Caco-2 (cell line): ENCODE measurements at regions not wholly inside any gene's neighbourhood (a gene's known extent, or its start where the extent isn't known, plus 50 kb on each side); places are given as distances from the start of the nearest gene placed in this dataset.

Experiments used
- BruUV-seq: library from RNA; stranded (reverse); fragments of 400-500 nt; replicated peaks from 2 replicates; lab custom pipeline; 2021; lab: Mats Ljungman, UMichigan
- CTCF ChIA-PET: fragments of 300-600 bp; sonication (Branson Sonifier 250); formaldehyde crosslinking; loops from one replicate; lab custom pipeline; 2022; ENCODE audit warnings: antibody characterized with exemption; lab: Charles Lee
- POLR2A ChIA-PET: fragments of 300-600 bp; sonication (Branson Sonifier 250); formaldehyde crosslinking; loops from one replicate; lab custom pipeline; 2022; ENCODE audit warnings: antibody characterized with exemption; lab: Charles Lee
- DNase-seq, 2 experiments: peaks; one replicate each; pipeline versions ENCODE4 v3.0.0 to v3.0.0-alpha.2; 2020 to 2022
- H3K27me3 ChIP-seq: replicated peaks from 2 replicates; pipeline ENCODE4 v1.6.0; 2011; ENCODE audit warnings: low read length; ENCODE audit not compliant: control insufficient read depth, insufficient read depth
- H3K36me3 ChIP-seq: 2 replicates; pipeline ENCODE4 v1.5.1; 2011; ENCODE audit warnings: low read length; ENCODE audit not compliant: control insufficient read depth, insufficient read depth
- H3K4me1 ChIP-seq: fragments of 250-450 bp; sonication (Bioruptor Pico); 2 replicates; pipeline ENCODE4 v1.5.1; 2020; ENCODE audit warnings: mild to moderate bottlenecking
- H3K4me3 ChIP-seq: 2 replicates; pipeline ENCODE4 v1.5.1; 2011; ENCODE audit warnings: low read depth, mild to moderate bottlenecking, control low read depth, low read length
- H3K9me3 ChIP-seq: fragments of 250-450 bp; sonication (Bioruptor Pico); 2 replicates; pipeline ENCODE4 v1.5.1; 2020; ENCODE audit warnings: mild to moderate bottlenecking, moderate library complexity
- H3K27ac Mint-ChIP-seq: one replicate; pipeline ENCODE4 v1.8.0; 2022; ENCODE audit warnings: mixed read lengths; ENCODE audit not compliant: unreplicated experiment
- H3K27me3 Mint-ChIP-seq: one replicate; pipeline ENCODE4 v1.8.0; 2022; ENCODE audit warnings: mixed read lengths; ENCODE audit not compliant: insufficient read depth, unreplicated experiment
- H3K36me3 Mint-ChIP-seq: one replicate; pipeline ENCODE4 v1.8.0; 2022; ENCODE audit warnings: mild to moderate bottlenecking, mixed read lengths; ENCODE audit not compliant: insufficient read depth, unreplicated experiment
- H3K4me1 Mint-ChIP-seq: one replicate; pipeline ENCODE4 v1.8.0; 2022; ENCODE audit warnings: low read depth, mixed read lengths; ENCODE audit not compliant: unreplicated experiment
- H3K4me3 Mint-ChIP-seq: one replicate; pipeline ENCODE4 v1.8.0; 2022; ENCODE audit warnings: mild to moderate bottlenecking, moderate library complexity, mixed read lengths; ENCODE audit not compliant: unreplicated experiment
- H3K9me3 Mint-ChIP-seq: one replicate; pipeline ENCODE4 v1.8.0; 2022; ENCODE audit warnings: mixed read lengths; ENCODE audit not compliant: unreplicated experiment
- CTCF ChIP-seq, 2 experiments: fragments of 200-600 bp in 1 of 2; IDR thresholded peaks; 1 replicate in 1 of 2; 2 replicates in 1 of 2; pipeline versions ENCODE4 v1.5.1 to v1.8.0; 2011 to 2022; ENCODE audit warnings: antibody characterized with exemption in 1 of 2, control low read depth in 1 of 2, inconsistent platforms in 1 of 2, low read depth in 1 of 2, low read length in 1 of 2, mild to moderate bottlenecking in 1 of 2, moderate library complexity in 1 of 2; ENCODE audit not compliant: insufficient read depth in 1 of 2, severe bottlenecking in 1 of 2, unreplicated experiment in 1 of 2
- intact Hi-C: fragments of 100-400 bp; cut with micrococcal nuclease; formaldehyde crosslinking; loops from one replicate; pipeline ENCODE4 v1.10.0; 2022; ENCODE audit not compliant: unreplicated experiment

- no peaks in the 10 kb centered on the region; the same call in 1 of the 2 replicates for H3K27me3 ChIP-seq
- Mint-ChIP-seq H3K9me3 (no peaks in the 10 kb centered on the region), H3K4me1 (no peaks in the 10 kb centered on the region), H3K27ac (no peak overlapping the region), H3K4me3 (no peak overlapping the region), H3K36me3 (no peaks in the 10 kb centered on the region), H3K27me3 (peaks cover 13% of the 10 kb centered on the region)
- H3K9me3 ChIP-seq, result no peaks in the 10 kb centered on the region
- CTCF ChIA-PET, result no interaction called here
- TF ChIP-seq CTCF (IDR thresholded peaks at IDR 0.05; ENCODE audit: insufficient read depth in 1 of 2, low read depth in 1 of 2, low read length in 1 of 2, severe bottlenecking in 1 of 2, unreplicated experiment in 1 of 2), result no peak
- H3K36me3 ChIP-seq, result no peaks in the 10 kb centered on the region
- intact Hi-C loops, result no loop called here
- POLR2A ChIA-PET, result no interaction called here
- BruUV-seq, result no TSS peak
- no peak overlapping the region for H3K4me3 ChIP-seq
- no peaks in the 10 kb centered on the region for H3K4me1 ChIP-seq
- no peak for DNase-seq
Observed at GRCh38 chr5:171542525-171543140, 123.2 kb downstream of the FGF18 start.

GRCh38 chr5:171543148-171543815, 123.8 kb downstream of the FGF18 start:
- no TSS peak for BruUV-seq
- H3K27me3 Mint-ChIP-seq, result peaks cover 13% of the 10 kb centered on the region
- intact Hi-C loops, result no loop called here
- no peak for TF ChIP-seq CTCF (IDR thresholded peaks at IDR 0.05; ENCODE audit: insufficient read depth in 1 of 2, low read depth in 1 of 2, low read length in 1 of 2, severe bottlenecking in 1 of 2, unreplicated experiment in 1 of 2)
- no peaks in the 10 kb centered on the region for H3K9me3 Mint-ChIP-seq
- H3K27ac Mint-ChIP-seq, result no peak overlapping the region
- no peak for DNase-seq
- no peak overlapping the region for H3K4me3 Mint-ChIP-seq
- Histone ChIP-seq H3K4me1 (no peaks in the 10 kb centered on the region), H3K9me3 (no peaks in the 10 kb centered on the region), H3K4me3 (no peak overlapping the region), H3K27me3 (no peaks in the 10 kb centered on the region; the same call in 1 of the 2 replicates), H3K36me3 (no peaks in the 10 kb centered on the region)
- CTCF ChIA-PET, result no interaction called here
- H3K36me3 Mint-ChIP-seq, result no peaks in the 10 kb centered on the region
- H3K4me1 Mint-ChIP-seq, result no peaks in the 10 kb centered on the region
- POLR2A ChIA-PET, result no interaction called here

- H3K36me3 Mint-ChIP-seq, result no peaks in the 10 kb centered on the region
- POLR2A ChIA-PET, result no interaction called here
- intact Hi-C loops, result no loop called here
- H3K9me3 Mint-ChIP-seq, result no peaks in the 10 kb centered on the region
- no peaks in the 10 kb centered on the region for H3K4me1 ChIP-seq
- no peak for TF ChIP-seq CTCF (IDR thresholded peaks at IDR 0.05; ENCODE audit: insufficient read depth in 1 of 2, low read depth in 1 of 2, low read length in 1 of 2, severe bottlenecking in 1 of 2, unreplicated experiment in 1 of 2)
- BruUV-seq, result no TSS peak
- H3K4me3 Mint-ChIP-seq, result no peak overlapping the region
- H3K27ac Mint-ChIP-seq, result no peak overlapping the region
- no peak overlapping the region for H3K4me3 ChIP-seq
- H3K27me3 ChIP-seq, result no peaks in the 10 kb centered on the region; the same call in 1 of the 2 replicates
- no peaks in the 10 kb centered on the region for H3K36me3 ChIP-seq
- CTCF ChIA-PET, result no interaction called here
- H3K9me3 ChIP-seq, result no peaks in the 10 kb centered on the region
- DNase-seq, result no peak
- no peaks in the 10 kb centered on the region for H3K4me1 Mint-ChIP-seq
- peaks cover 11% of the 10 kb centered on the region for H3K27me3 Mint-ChIP-seq
Observed at GRCh38 chr5:171544913-171545765, 125.7 kb downstream of the FGF18 start.
